Gastrocnemius medialis (tissue), 4 donors: ENCODE measurements at regions not wholly inside any gene's neighbourhood (a gene's known extent, or its start where the extent isn't known, plus 50 kb on each side); places are given as distances from the start of the nearest gene placed in this dataset.
"Not testable (repeated sequence)": the region's sequence is repeated elsewhere in the genome, so short reads cannot be mapped to it uniquely, and the experiment has no call there.

ENCODE experiments used
- POLR2A ChIP-seq, 2 donors: fragments of 450-650 bp; IDR thresholded peaks; one replicate each; pipeline ENCODE4 v1.6.1; 2017; ENCODE audit warnings: antibody characterized with exemption in 2 of 2, mild to moderate bottlenecking in 2 of 2, moderate library complexity in 2 of 2
- TF ChIP-seq, protein P1 (sequence below), 5 experiments: fragments of 450-650 bp in 3 of 5; fragments of 200-600 bp in 2 of 5; sonication (generic) in 2 of 5; IDR thresholded peaks in 4 of 5; conservative IDR thresholded peaks in 1 of 5; 1 replicate in 4 of 5; 2 replicates in 1 of 5; pipeline ENCODE4 v1.5.1; 2016 to 2019; ENCODE audit warnings: antibody characterized with exemption in 5 of 5, mild to moderate bottlenecking in 3 of 5, moderate library complexity in 3 of 5

DNA sequence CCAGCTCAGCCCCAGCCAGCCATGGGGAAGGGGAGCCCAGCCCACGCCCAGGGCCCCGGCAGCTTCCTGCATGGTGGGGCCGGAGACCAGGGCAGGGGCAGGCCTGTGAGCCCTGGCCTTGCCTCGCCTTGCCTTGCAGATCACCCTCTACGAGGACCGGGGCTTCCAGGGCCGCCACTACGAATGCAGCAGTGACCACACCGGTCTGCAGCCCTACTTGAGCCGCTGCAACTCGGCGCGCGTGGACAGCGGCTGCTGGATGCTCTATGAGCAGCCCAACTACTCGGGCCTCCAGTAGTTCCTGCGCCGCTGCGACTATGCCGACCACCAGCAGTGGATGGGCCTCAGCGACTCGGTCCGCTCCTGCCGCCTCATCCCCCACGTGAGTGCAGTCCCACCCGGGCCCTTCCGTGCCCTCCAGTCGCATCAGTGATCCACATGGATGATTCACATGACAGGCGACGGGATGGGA is 278.6 kb upstream of the MAP2 start:
- TF ChIP-seq, protein P1, sequence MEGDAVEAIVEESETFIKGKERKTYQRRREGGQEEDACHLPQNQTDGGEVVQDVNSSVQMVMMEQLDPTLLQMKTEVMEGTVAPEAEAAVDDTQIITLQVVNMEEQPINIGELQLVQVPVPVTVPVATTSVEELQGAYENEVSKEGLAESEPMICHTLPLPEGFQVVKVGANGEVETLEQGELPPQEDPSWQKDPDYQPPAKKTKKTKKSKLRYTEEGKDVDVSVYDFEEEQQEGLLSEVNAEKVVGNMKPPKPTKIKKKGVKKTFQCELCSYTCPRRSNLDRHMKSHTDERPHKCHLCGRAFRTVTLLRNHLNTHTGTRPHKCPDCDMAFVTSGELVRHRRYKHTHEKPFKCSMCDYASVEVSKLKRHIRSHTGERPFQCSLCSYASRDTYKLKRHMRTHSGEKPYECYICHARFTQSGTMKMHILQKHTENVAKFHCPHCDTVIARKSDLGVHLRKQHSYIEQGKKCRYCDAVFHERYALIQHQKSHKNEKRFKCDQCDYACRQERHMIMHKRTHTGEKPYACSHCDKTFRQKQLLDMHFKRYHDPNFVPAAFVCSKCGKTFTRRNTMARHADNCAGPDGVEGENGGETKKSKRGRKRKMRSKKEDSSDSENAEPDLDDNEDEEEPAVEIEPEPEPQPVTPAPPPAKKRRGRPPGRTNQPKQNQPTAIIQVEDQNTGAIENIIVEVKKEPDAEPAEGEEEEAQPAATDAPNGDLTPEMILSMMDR (IDR thresholded peaks at IDR 0.05 in 4 of 5, conservative IDR thresholded peaks at IDR 0.05 in 1 of 5), result not testable (repeated sequence)
- TF ChIP-seq POLR2A (IDR thresholded peaks at IDR 0.05), result not testable (repeated sequence)
